CD4-positive, alpha-beta T cell (primary cell): ENCODE measurements at regions not wholly inside any gene's neighbourhood (a gene's known extent, or its start where the extent isn't known, plus 50 kb on each side); places are given as distances from the start of the nearest gene placed in this dataset.

Source experiments
- ATAC-seq: fragments of 200-7000 bp; cut with Tn5 transposase; one replicate; pipeline ENCODE4 v1.10.0; 2022; ENCODE audit warnings: mild to moderate bottlenecking; ENCODE audit not compliant: poor library complexity
- CTCF ChIA-PET: fragments of 350-600 bp; sonication (Branson Sonifier 250); formaldehyde crosslinking; loops from one replicate; lab custom pipeline; 2021; ENCODE audit warnings: antibody characterized with exemption, inconsistent platforms; lab: Charles Lee
- POLR2A ChIA-PET: fragments of 350-600 bp; sonication (Branson Sonifier 250); formaldehyde crosslinking; loops from one replicate; lab custom pipeline; 2021; ENCODE audit warnings: antibody characterized with exemption, inconsistent platforms; lab: Charles Lee
- DNase-seq, 14 experiments: peaks; one replicate each; pipeline ENCODE4 v3.0.0-alpha.2; 2013 to 2020; ENCODE audit warnings: mixed read lengths in 2 of 14
- H3K27ac ChIP-seq, 2 donors: one replicate each; pipeline versions ENCODE4 v1.5.1 to v1.7.0; 2013; ENCODE audit warnings: low read length in 2 of 2, low read depth in 1 of 2, mild to moderate bottlenecking in 1 of 2
- H3K27me3 ChIP-seq, 2 experiments: 1 replicate in 1 of 2; 2 replicates in 1 of 2; pipeline versions ENCODE4 v1.6.1 to v1.7.0; 2013; ENCODE audit warnings: low read length in 2 of 2, control low read depth in 1 of 2, mild to moderate bottlenecking in 1 of 2, moderate library complexity in 1 of 2; ENCODE audit not compliant: insufficient read depth in 2 of 2, control insufficient read depth in 1 of 2
- H3K36me3 ChIP-seq: one replicate; pipeline ENCODE4 v1.6.1; 2013; ENCODE audit warnings: low read length, control low read depth; ENCODE audit not compliant: insufficient read depth
- H3K4me1 ChIP-seq: one replicate; pipeline ENCODE4 v1.6.1; 2013; ENCODE audit warnings: low read length, control low read depth; ENCODE audit not compliant: insufficient read depth
- H3K4me3 ChIP-seq: one replicate; pipeline ENCODE4 v1.5.1; 2013; ENCODE audit warnings: mild to moderate bottlenecking, low read length, moderate library complexity
- H3K9me3 ChIP-seq, 2 experiments: 1 replicate in 1 of 2; 2 replicates in 1 of 2; pipeline versions ENCODE4 v1.6.1 to v1.7.0; 2013; ENCODE audit warnings: low read length in 2 of 2, mild to moderate bottlenecking in 2 of 2, control low read depth in 1 of 2, moderate library complexity in 1 of 2; ENCODE audit not compliant: control insufficient read depth in 1 of 2, insufficient read depth in 1 of 2
- H3K27ac Mint-ChIP-seq: one replicate; pipeline ENCODE4 v1.8.0; 2020; ENCODE audit warnings: mixed read lengths
- H3K27me3 Mint-ChIP-seq: one replicate; pipeline ENCODE4 v1.8.0; 2021; ENCODE audit warnings: mixed read lengths
- H3K36me3 Mint-ChIP-seq: one replicate; pipeline ENCODE4 v1.8.0; 2021; ENCODE audit warnings: low read depth, mixed read lengths
- H3K4me1 Mint-ChIP-seq: one replicate; pipeline ENCODE4 v1.8.0; 2021; ENCODE audit warnings: low read depth, mixed read lengths
- H3K4me3 Mint-ChIP-seq: one replicate; pipeline ENCODE4 v1.8.0; 2020; ENCODE audit warnings: mild to moderate bottlenecking, mixed read lengths
- H3K9me3 Mint-ChIP-seq: one replicate; pipeline ENCODE4 v1.8.0; 2020; ENCODE audit warnings: mixed read lengths
- CTCF ChIP-seq: fragments of 200-600 bp; IDR thresholded peaks from one replicate; pipeline ENCODE4 v1.8.0; 2022; ENCODE audit warnings: antibody characterized with exemption, mild to moderate bottlenecking
- intact Hi-C, 2 experiments: fragments of 100-400 bp; cut with DNase I in 1 of 2; cut with micrococcal nuclease in 1 of 2; formaldehyde crosslinking; loops; one replicate each; pipeline versions ENCODE4 v1.15.1 to v1.9.0; 2023 to 2025; cut with DNase I, micrococcal nuclease

DNA sequence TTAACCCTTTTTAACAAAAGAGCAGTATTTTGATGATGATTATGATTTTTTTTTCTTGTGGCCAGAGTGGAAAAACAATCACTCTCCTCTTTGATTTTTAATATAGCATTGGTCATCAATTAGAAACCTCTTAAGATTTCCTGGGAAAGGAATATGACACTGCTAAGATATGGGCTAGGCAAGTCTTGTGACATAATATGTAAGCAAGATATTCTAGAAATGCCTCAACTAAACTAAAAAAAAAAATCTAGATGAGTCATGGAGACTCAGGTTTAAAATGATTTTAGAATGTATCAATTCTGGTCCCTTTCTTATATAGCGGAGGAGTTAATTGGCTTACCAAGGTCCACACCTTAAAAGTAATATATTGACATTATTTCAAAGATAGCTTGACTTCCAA, 60.3 kb upstream of the JUN start:
- Mint-ChIP-seq H3K4me1 (no peaks in the 10 kb centered on the region), H3K27me3 (no peaks in the 10 kb centered on the region), H3K36me3 (no peaks in the 10 kb centered on the region), H3K27ac (no peak overlapping the region), H3K4me3 (no peak overlapping the region), H3K9me3 (no peaks in the 10 kb centered on the region)
- CTCF ChIA-PET = no interaction called here
- DNase-seq = no peak
- H3K27ac ChIP-seq = no peak overlapping the region
- no peak for ATAC-seq
- H3K36me3 ChIP-seq = no peaks in the 10 kb centered on the region
- POLR2A ChIA-PET = no interaction called here
- H3K4me3 ChIP-seq = no peak overlapping the region
- no peak for TF ChIP-seq CTCF
- no peaks in the 10 kb centered on the region for H3K4me1 ChIP-seq
- H3K27me3 ChIP-seq = no peaks in the 10 kb centered on the region
- no peaks in the 10 kb centered on the region for H3K9me3 ChIP-seq
- intact Hi-C loops = no loop called here

DNA sequence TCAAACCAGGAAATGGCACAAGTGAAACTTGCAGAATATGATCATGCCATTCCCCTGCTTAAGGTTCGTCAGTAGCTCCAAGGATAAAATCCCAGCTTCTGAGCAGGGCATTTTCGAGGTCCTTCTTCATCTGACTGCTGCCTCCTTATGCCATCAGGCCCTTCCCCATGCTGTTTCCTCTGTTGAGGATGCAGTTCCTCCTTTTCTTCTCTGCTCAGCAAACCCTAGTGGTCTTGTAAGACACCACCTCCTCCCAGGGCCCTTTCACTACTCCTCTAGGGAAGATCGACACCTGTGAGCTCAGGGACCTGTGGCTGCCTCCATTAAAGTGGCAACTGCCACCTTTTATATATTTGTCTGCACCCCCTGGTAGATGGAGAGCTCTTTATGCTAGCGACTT, 62.1 kb upstream of the JUN start:
- ChIA-PET POLR2A (no interaction called here), CTCF (no interaction called here)
- Histone ChIP-seq H3K36me3 (no peaks in the 10 kb centered on the region), H3K27me3 (no peaks in the 10 kb centered on the region), H3K9me3 (no peaks in the 10 kb centered on the region), H3K27ac (no peak overlapping the region), H3K4me3 (no peak overlapping the region), H3K4me1 (no peaks in the 10 kb centered on the region)
- Mint-ChIP-seq H3K27me3 (no peaks in the 10 kb centered on the region), H3K9me3 (no peaks in the 10 kb centered on the region), H3K4me1 (no peaks in the 10 kb centered on the region), H3K4me3 (no peak overlapping the region), H3K36me3 (no peaks in the 10 kb centered on the region), H3K27ac (no peak overlapping the region)
- TF ChIP-seq CTCF = no peak
- intact Hi-C loops = no loop called here
- DNase-seq = no peak
- no peak for ATAC-seq

DNA sequence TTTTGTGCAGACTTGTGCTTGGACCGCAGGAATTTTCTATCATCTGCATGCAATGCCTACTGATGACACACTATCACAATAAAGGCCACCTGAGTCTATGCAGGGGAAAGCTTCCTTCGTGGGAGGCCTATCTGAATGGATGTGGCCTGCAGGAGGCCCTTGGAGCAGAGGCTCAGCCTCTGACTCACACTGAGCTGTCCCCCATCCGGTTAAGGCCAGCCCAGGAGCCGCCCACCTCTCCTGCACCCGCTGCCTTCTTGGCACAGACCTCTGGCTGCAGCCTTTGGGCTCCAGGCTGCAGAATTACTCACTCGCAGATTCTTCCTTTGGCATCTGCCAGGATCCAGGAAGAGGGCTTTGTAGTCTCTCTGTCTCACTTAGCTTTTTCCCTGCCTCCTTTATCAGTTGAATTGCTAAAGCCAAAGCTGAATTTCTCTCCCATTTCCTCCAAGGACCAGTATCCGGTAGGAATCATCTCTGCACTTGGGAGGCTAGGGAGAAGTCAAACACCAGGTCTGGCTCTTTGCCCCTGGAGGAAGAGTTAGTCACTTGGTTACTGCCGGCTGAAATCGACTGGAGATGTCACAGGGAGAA, 65.1 kb upstream of the JUN start:
- no peaks in the 10 kb centered on the region for H3K36me3 ChIP-seq
- H3K27ac ChIP-seq = no peak overlapping the region
- no peak overlapping the region for H3K4me3 ChIP-seq
- intact Hi-C loops = no loop called here
- Mint-ChIP-seq H3K36me3 (no peaks in the 10 kb centered on the region), H3K4me3 (no peak overlapping the region), H3K9me3 (no peaks in the 10 kb centered on the region), H3K27me3 (no peaks in the 10 kb centered on the region), H3K27ac (no peak overlapping the region), H3K4me1 (no peaks in the 10 kb centered on the region)
- CTCF ChIA-PET = no interaction called here
- ATAC-seq (no peak), DNase-seq (no peak)
- H3K9me3 ChIP-seq = no peaks in the 10 kb centered on the region
- POLR2A ChIA-PET = no interaction called here
- no peak for TF ChIP-seq CTCF
- no peaks in the 10 kb centered on the region for H3K4me1 ChIP-seq
- H3K27me3 ChIP-seq = no peaks in the 10 kb centered on the region
